ENCODE measurements at regions not wholly inside any gene's neighbourhood (a gene's known extent, or its start where the extent isn't known, plus 50 kb on each side); places are given as distances from the start of the nearest gene placed in this dataset.

DNA sequence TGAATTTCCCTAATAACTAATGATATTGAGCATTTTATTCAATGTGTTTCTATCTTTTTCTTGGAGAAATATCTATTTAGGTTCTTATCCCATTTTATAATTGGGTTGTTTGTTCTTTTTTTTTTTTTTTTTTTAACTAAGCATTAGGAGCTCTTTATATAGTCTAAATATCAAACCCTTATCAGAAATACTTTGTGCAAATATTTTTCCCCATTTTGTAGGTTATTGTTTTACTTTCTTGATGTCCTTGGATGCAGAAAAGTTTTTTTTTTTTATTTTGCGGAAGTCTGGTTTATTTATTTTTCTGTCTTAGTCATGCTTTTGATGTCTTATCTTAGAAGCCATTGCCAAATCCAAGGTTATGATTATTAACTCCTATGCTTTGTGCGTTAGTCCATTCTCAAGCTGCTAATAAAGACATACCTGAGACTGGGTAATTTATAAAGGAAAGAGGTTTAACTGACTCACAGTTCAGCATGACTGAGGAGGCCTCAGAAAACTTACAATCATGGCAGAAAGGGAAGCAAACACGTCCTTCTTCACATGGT, 434.3 kb upstream of the TBX3 start:
- DNase-seq (ENCODE audit: insufficient read length, low spot score) (no peak), FAIRE-seq (no peak)

DNA sequence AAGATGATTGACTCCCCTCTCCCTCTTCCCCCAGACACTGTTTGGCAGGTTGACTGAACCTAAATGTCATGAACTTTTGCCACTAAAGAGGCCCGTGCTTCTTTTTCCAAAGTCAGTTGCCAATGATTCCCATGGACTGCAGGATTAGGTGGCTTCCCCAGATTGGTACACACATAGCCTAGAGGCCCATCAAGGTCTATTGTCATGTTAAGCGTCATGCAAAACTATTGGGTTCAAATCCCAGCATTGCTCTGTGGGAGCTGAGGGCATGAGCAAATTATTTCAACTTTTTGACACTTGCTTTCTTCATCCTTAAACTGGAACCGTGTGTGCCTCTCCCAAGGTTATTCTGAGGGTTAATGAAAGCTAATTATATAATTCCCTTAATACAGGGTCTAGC, 430.2 kb upstream of the TBX3 start:
- DNase-seq (ENCODE audit: insufficient read length, low spot score) (no peak), FAIRE-seq (no peak)

DNA sequence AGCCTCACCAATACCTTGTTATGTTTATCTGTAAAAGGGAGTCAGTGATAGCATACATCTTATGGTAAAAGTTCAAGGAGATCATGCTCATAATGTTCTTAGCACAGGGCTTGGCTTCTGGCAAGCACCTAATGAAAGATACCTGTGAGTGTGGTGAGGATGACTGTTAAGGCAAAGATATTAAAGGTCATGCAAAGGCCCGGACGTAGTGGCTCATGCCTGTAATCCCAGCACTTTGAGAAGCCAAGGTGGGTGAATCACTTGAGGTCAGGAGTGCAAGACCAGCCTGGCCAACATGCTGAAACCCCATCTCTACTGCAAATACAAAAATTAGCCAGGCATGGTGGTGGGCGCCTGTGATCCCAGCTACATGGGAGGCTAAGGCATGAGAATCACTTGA, 425.9 kb upstream of the TBX3 start:
- DNase-seq (ENCODE audit: insufficient read length, low spot score) (no peak), FAIRE-seq (no peak)

DNA sequence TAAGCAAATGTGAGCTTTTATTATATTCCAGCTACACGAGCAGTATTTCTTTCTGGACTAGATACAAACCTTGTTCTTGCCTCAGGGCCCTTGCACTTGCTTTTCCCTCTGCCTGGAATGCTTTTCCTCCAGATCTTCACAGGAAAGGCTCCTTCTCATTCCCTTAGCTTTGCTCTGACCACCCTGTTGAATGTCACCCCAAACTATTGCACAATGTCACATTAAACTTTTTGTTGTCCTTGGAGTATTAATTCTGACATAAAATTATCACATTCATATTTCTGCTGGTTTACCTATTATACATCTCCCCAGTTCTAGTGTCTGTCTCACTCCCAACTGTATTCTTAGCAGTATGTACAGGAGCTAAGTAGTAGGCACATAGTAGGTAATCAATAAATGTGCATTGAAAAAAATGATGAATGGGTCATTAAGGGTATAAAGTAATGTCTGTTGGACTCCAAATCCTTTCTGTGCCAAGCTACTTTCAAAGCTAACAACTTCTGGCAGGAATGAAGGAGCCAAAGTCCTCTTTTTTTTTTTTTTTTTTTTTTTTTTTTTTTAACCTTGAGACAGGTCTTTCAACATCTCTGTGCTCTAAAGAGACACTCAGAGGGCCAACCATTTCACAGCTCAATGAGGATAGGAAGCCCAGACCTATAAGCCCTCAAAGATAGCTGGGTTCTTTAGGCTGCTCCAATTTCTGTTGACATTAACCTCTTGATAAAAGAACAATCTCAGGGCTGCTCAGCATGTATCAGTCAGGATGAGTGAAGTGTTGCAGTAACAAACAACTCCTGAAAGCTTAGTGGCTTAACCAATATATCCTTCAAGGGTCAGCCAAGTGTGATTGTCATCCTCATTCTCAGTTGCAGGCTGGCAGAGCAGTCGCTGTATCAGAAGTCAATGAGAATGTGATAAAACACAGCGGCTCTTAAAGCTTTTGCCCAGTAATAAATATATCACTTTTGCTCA, 424.4 kb upstream of the TBX3 start:
- no peak for DNase-seq (ENCODE audit: insufficient read length, low spot score)
- FAIRE-seq = no peak

- FAIRE-seq = no peak
- peak; percentile 20 for DNase-seq (ENCODE audit: insufficient read length, low spot score)
Measured at GRCh38 chr12:115103884-115104883, 420.2 kb upstream of the TBX3 start.

- no peak for DNase-seq (ENCODE audit: insufficient read length, low spot score)
- FAIRE-seq = no peak
Measured at GRCh38 chr12:115102450-115102849, 418.5 kb upstream of the TBX3 start.

DNA sequence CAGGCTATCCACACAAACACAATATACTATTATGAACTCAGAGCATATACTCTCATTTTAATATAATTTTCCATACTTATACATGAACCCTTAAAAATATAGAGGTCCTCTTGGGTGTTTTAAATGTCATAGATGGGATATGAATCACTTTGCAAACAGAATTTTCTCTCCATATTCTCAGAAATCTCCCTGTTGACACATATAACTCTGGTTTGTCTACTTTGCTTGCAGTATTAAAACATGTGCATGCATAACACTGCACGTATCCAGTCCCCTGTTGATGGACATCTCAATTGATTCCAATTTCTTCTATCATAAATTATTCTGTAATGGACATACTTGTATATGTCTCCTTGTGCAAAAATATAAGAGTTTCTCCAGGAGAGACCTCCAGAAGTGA, 417.5 kb upstream of the TBX3 start:
- FAIRE-seq (no peak), DNase-seq (ENCODE audit: insufficient read length, low spot score) (no peak)

- DNase-seq (ENCODE audit: insufficient read length, low spot score) (no peak), FAIRE-seq (no peak)
Measured at GRCh38 chr12:115097416-115097815, 413.4 kb upstream of the TBX3 start.

DNA sequence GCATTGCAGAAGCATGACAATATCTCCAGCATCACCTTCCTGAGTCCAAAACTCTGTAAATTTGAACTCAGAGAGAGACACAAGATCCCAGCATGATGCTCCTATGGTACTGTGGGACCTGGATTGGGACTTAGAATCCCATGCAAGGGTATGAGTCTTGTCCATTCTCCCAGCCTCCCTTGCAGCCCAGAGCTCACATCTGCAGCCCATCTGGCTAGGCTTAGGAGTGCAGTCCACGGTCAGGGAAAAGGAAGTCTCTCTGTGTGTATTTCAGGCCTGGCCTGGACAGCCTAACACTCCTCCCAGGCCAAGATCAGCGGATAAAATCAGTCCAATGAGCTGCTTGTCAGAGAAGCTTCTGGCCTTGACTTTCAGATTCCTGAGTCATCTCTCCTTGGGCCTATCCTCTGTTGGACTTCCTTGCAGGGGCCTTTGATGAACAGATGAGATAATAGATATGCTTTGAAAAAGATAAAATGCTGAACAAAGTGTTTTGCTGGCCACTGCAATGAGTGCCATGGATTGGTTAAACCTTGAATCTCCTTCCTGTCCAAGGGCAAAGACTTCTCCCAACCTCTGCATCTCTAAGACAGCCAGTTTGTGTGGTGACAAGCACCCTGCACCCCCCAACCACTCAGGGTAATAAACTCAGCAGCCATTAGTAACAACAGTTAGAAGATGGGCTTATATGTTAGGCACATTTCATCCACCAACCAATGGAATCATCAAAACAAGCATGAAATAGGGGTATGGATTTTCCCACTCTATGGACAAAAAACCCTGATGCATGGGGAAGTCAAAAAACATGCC, 412.8 kb upstream of the TBX3 start:
- DNase-seq (ENCODE audit: insufficient read length, low spot score) (no peak), FAIRE-seq (no peak)

DNA sequence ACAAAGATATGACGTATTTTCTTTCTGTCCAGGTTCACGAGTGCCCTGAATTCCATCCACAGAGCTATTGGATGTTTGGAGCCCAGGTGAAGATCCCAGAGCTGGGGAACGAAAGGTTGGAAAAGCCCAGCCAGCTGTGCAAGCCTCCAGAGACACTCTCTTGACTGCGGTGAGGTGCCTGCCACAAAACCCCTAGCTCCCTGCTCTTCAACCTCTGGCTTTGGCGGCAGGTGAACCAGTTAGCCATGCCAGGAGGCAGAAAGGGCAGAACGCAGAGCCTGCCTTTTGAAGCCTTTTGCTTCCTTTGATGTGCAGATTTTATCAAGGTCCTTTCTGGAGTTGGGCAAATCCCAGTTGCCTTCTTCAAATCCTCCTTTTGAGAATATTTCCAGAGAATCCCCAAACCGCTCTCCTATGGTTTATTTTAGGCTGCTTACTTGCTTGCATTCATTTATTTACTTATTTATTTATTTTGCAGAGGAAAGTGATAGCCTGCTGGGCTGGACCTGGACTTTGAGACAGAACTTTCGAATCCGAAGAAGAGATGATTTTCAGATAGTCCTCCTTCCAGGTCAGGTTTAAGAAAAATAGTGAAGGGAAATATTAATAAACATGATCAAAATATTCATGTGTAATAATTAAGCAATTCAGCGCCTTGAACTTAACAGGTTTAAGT, 411.2 kb upstream of the TBX3 start:
- DNase-seq (ENCODE audit: insufficient read length, low spot score) (no peak), FAIRE-seq (no peak)

DNA sequence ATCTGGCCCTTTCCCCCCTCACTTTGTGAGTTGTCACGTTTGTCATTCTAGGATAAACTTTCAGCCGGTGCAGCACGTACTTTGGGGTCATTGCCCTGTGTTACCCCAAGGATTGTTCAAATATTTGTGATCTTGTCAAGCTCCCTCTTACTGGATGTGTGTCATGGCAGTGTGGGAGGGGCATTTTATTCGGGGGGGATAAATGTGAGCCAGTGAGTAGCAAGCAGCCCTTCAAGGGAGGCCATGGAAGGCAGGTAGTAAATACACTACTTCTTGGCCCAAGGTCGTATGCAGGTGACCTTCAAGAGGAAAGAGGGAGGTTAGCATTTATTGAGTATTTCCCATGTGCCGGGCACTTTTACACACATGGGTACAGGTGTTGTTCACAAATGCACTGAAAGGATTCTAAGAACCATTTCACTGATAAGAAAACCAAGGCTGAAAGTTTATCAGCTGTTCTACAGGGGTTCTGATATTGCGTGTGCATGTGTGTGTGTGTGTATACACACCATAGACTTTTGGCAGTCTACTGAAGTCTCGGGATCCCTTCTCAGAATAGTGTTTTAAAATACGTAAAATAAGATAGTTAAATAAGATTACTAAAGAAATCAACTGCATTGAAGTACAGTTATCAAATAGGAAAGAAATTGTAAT, 410.3 kb upstream of the TBX3 start:
- FAIRE-seq (no peak), DNase-seq (ENCODE audit: insufficient read length, low spot score) (no peak)

GRCh38 chr12:115093261-115093660, 409.3 kb upstream of the TBX3 start:
- no peak for FAIRE-seq
- no peak for DNase-seq (ENCODE audit: insufficient read length, low spot score)

DNA sequence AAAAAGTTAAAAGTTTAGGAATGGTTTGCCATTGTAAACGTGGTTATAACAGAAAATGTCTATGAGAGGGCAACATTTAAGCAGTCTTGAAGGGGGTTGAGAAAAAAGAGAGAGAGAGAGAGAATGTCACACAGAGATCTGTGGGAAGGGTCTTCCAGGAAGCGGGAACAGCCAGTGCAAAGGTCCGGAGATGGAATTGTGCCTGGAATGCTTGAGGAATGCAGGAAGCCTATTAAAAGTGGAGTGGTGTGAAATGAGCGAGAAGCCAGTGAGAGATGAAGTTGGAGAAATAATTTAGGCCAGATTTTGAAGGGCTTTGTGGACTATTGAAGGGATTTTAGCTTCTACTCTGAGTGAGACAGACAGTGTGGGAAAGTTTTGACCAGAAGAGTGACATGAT, 406.8 kb upstream of the TBX3 start:
- FAIRE-seq (no peak), DNase-seq (ENCODE audit: insufficient read length, low spot score) (no peak)

DNA sequence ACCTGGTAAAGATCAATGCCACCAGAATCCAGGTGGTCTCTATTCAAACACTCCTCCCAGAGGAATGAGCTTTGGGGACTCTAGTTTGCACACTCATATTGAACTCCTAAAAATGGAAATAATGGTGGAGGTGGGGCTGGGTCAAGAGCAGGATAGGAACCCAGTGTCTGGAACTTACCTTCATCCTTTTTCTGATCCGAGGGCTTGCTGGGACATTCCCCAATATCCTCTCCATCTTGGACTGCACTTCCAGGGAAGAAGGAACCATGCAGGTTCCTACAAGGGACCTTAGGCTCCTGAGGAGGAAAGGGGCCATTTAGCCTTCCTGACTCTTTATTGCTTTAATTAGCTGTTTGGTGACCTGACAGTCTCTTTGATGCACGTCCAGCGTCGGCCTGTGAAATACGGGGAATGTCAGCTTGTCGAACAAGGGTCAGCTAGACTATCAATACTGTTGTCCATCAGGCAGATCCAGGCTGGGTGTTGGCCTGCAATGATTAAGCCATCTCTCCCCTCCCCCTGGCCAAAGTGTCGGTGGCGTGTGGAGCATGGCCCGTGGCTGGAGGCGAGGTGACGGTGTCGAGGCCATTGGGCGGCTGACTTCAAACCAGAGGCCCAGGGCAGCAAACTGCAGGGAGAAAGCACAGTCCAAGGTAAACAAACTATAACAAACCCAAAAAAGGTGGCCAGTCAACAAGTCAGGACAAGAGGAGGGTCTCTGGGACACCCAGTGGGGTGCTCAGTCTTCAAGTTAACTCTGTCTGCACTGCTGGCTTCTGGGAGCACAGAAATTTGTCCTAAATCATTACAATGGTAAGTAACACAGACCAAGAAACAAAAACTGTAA, 405.2 kb upstream of the TBX3 start:
- FAIRE-seq = no peak

GRCh38 chr12:115088328-115088994, 404.5 kb upstream of the TBX3 start:
- FAIRE-seq = no peak
- DNase-seq (ENCODE audit: insufficient read length, low spot score) = no peak

More for the DNA sequence above, 405.2 kb upstream of the TBX3 start:
- DNase-seq (ENCODE audit: insufficient read length, low spot score) = no peak

DNA sequence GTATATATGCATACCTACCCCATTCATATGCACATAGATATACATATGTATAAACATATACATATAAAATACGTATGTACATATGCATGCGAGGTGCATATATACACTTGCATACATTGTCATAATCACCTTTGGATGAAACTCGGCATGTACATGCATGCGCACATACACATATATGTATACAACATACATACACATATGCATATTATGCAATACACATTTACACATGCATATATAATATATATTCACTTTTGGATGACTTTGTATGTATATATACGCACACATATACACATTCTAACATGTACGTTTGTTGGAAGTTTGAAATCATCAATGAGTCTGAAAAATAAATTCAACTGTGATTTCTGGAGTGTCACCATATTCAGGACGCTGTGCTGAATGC, 401.6 kb upstream of the TBX3 start:
- no peak for FAIRE-seq
- DNase-seq (ENCODE audit: insufficient read length, low spot score) = no peak

DNA sequence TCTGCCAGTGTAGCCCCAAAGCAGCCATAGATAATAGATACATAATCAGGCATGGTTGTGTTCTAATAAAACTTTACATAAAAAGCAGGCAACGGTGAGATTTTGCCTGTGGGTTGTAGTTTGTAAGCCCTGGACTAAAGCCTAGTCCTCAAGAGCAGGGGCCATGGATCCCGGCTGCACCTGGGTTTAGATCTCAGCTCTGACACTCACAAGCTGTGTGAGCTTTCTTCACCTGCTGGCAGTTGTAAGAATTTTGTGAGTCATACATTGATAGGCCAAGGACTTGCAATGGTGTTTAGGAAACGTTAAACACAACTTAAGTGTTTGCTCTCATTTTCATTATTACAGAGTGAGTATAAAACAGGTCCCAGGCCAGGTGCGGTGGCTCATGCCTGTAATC, 395.8 kb upstream of the TBX3 start:
- no peak for FAIRE-seq
- DNase-seq (ENCODE audit: insufficient read length, low spot score) = no peak

- no peak for DNase-seq (ENCODE audit: insufficient read length, low spot score)
- no peak for FAIRE-seq
Measured at GRCh38 chr12:115078990-115079389, 395.0 kb upstream of the TBX3 start.
